WTC11 (cell line): ENCODE measurements at regions not wholly inside any gene's neighbourhood (a gene's known extent, or its start where the extent isn't known, plus 50 kb on each side); places are given as distances from the start of the nearest gene placed in this dataset.

Source experiments
- ATAC-seq: fragments of 200-7000 bp; cut with Tn5 transposase; 2 replicates; pipeline ENCODE4 v1.10.0; 2021; ENCODE audit warnings: mild to moderate bottlenecking, moderate library complexity
- CTCF ChIA-PET: fragments of 300-600 bp; sonication (Branson Sonifier 250); formaldehyde crosslinking; loops from one replicate; lab custom pipeline; 2021; ENCODE audit warnings: antibody characterized with exemption; lab: Charles Lee
- POLR2A ChIA-PET: fragments of 350-600 bp; sonication (Branson Sonifier 250); formaldehyde crosslinking; loops from one replicate; lab custom pipeline; 2021; ENCODE audit warnings: antibody characterized with exemption; lab: Charles Lee
- DNase-seq: peaks from one replicate; pipeline ENCODE4 v3.0.0; 2021; ENCODE audit warnings: low spot score
- H3K27ac Mint-ChIP-seq: 2 replicates; pipeline ENCODE4 v1.8.0; 2021; ENCODE audit warnings: mixed read lengths
- H3K27me3 Mint-ChIP-seq: 2 replicates; pipeline ENCODE4 v1.8.0; 2021; ENCODE audit warnings: low read depth, mild to moderate bottlenecking, moderate library complexity, mixed read lengths
- H3K36me3 Mint-ChIP-seq: 2 replicates; pipeline ENCODE4 v1.8.0; 2021; ENCODE audit warnings: mixed read lengths
- H3K4me1 Mint-ChIP-seq: 2 replicates; pipeline ENCODE4 v1.8.0; 2022; ENCODE audit warnings: mixed read lengths
- H3K4me3 Mint-ChIP-seq: 2 replicates; pipeline ENCODE4 v1.8.0; 2021; ENCODE audit warnings: mild to moderate bottlenecking, moderate library complexity, mixed read lengths
- H3K9me3 Mint-ChIP-seq: 2 replicates; pipeline ENCODE4 v1.8.0; 2021; ENCODE audit warnings: mixed read lengths
- CBFB ChIP-seq: sonication (generic); formaldehyde crosslinking; IDR thresholded peaks from 2 replicates; pipeline ENCODE4 v1.8.1; 2022; ENCODE audit warnings: mild to moderate bottlenecking, low read depth, missing genetic modification reagents
- CDX4 ChIP-seq: fragments of 250-450 bp; sonication (Bioruptor Pico); IDR thresholded peaks from 2 replicates; pipeline ENCODE4 v1.9.0; 2021; ENCODE audit warnings: moderate library complexity, mild to moderate bottlenecking, inconsistent platforms, borderline replicate concordance
- JAZF1 ChIP-seq: fragments of 250-450 bp; sonication (Bioruptor Pico); IDR thresholded peaks from 2 replicates; pipeline ENCODE4 v1.9.0; 2021; ENCODE audit warnings: moderate library complexity, mild to moderate bottlenecking, inconsistent platforms
- MAX ChIP-seq: sonication (generic); formaldehyde crosslinking; IDR thresholded peaks from 2 replicates; pipeline ENCODE4 v1.8.0; 2022; ENCODE audit warnings: mild to moderate bottlenecking, missing genetic modification reagents
- PRDM15 ChIP-seq: sonication (generic); formaldehyde crosslinking; IDR thresholded peaks from 2 replicates; pipeline ENCODE4 v1.8.0; 2022; ENCODE audit warnings: missing genetic modification reagents
- RELA ChIP-seq: sonication (generic); formaldehyde crosslinking; IDR thresholded peaks from 2 replicates; pipeline ENCODE4 v1.8.1; 2022; ENCODE audit warnings: missing genetic modification reagents, mild to moderate bottlenecking, borderline replicate concordance
- STAT6 ChIP-seq: sonication (generic); formaldehyde crosslinking; conservative IDR thresholded peaks from 2 replicates; pipeline ENCODE4 v1.8.1; 2023; ENCODE audit warnings: mild to moderate bottlenecking, low read depth, missing genetic modification reagents, moderate library complexity
- USF2 ChIP-seq: sonication (generic); formaldehyde crosslinking; IDR thresholded peaks from 2 replicates; pipeline ENCODE4 v1.8.1; 2023; ENCODE audit warnings: mild to moderate bottlenecking, missing genetic modification reagents, moderate library complexity
- ZBTB43 ChIP-seq: sonication (generic); formaldehyde crosslinking; IDR thresholded peaks from 2 replicates; pipeline ENCODE4 v1.8.1; 2023; ENCODE audit warnings: mild to moderate bottlenecking, missing genetic modification reagents
- ZNF121 ChIP-seq: sonication (generic); formaldehyde crosslinking; IDR thresholded peaks from 2 replicates; pipeline ENCODE4 v1.8.0; 2023; ENCODE audit warnings: missing genetic modification reagents
- ZNF396 ChIP-seq: fragments of 250-450 bp; sonication (Bioruptor Pico); IDR thresholded peaks from 2 replicates; pipeline ENCODE4 v1.8.0; 2021; ENCODE audit warnings: mild to moderate bottlenecking, moderate library complexity, borderline replicate concordance
- ZNF512 ChIP-seq: sonication (generic); formaldehyde crosslinking; IDR thresholded peaks from 2 replicates; pipeline ENCODE4 v1.8.1; 2022; ENCODE audit warnings: missing genetic modification reagents, borderline replicate concordance
- ZNF532 ChIP-seq: fragments of 250-450 bp; sonication (Bioruptor Pico); IDR thresholded peaks from 2 replicates; pipeline ENCODE4 v1.9.0; 2021; ENCODE audit warnings: mild to moderate bottlenecking, borderline replicate concordance

GRCh38 chr13:112250788-112251445 is 125.2 kb upstream of the SPACA7 start:
- Mint-ChIP-seq H3K27ac (no peak overlapping the region), H3K27me3 (no peaks in the 10 kb centered on the region), H3K36me3 (no peaks in the 10 kb centered on the region), H3K4me1 (peaks cover 8% of the 10 kb centered on the region), H3K9me3 (no peaks in the 10 kb centered on the region), H3K4me3 (no peak overlapping the region)
- no peak for ATAC-seq
- DNase-seq, result no peak
- TF ChIP-seq ZBTB43 (CRISPR knock-in tag) (no peak), ZNF512 (CRISPR knock-in tag) (no peak), ZNF396 (CRISPR knock-in tag) (no peak), PRDM15 (CRISPR knock-in tag) (no peak), JAZF1 (CRISPR knock-in tag) (no peak), RELA (CRISPR knock-in tag) (no peak), STAT6 (CRISPR knock-in tag) (no peak), MAX (no peak), ZNF532 (CRISPR knock-in tag) (no peak), CBFB (CRISPR knock-in tag) (no peak), CDX4 (CRISPR knock-in tag) (no peak), USF2 (CRISPR knock-in tag) (no peak), ZNF121 (no peak)
- ChIA-PET CTCF (interaction anchor here (1.9 kb wide), 1 partner anchor 185 kb away, joined by 4 read pairs; the partner anchor contains the start of gene SOX1), POLR2A (no interaction called here)
